Neural cell (in vitro differentiated cells): ENCODE measurements at regions not wholly inside any gene's neighbourhood (a gene's known extent, or its start where the extent isn't known, plus 50 kb on each side); places are given as distances from the start of the nearest gene placed in this dataset.

Source experiments
- H2AFZ ChIP-seq: fragments of 200-600, 300-800 bp; sonication (generic), shearing (Covaris generic); 2 replicates; pipeline ENCODE4 v1.6.0; 2014; ENCODE audit warnings: low read depth, mild to moderate bottlenecking, antibody characterized with exemption, low read length, moderate library complexity
- H3F3A ChIP-seq: fragments of 200-600 bp; shearing (Covaris generic); 2 replicates; pipeline ENCODE4 v1.6.1; 2016; ENCODE audit warnings: mild to moderate bottlenecking, moderate library complexity, mixed read lengths, antibody characterized with exemption, low read length; ENCODE audit not compliant: insufficient read depth, poor library complexity, severe bottlenecking
- H3K27ac ChIP-seq: fragments of 200-600, 300-800 bp; sonication (generic), shearing (Covaris generic); 2 replicates; pipeline ENCODE4 v1.5.1; 2014; ENCODE audit warnings: mild to moderate bottlenecking, low read length, moderate library complexity
- H3K27me3 ChIP-seq: fragments of 300-800, 200-600 bp; sonication (generic), shearing (Covaris generic); 2 replicates; pipeline ENCODE4 v1.6.0; 2014; ENCODE audit warnings: mild to moderate bottlenecking, low read depth, low read length, moderate library complexity; ENCODE audit not compliant: insufficient read depth
- H3K36me3 ChIP-seq: fragments of 300-800, 200-600 bp; sonication (generic), shearing (Covaris generic); 2 replicates; pipeline ENCODE4 v1.5.1; 2014; ENCODE audit warnings: mild to moderate bottlenecking, antibody characterized with exemption, low read length, moderate library complexity; ENCODE audit not compliant: insufficient read depth
- H3K4me2 ChIP-seq: fragments of 300-800, 200-600 bp; sonication (generic), shearing (Covaris generic); 2 replicates; pipeline ENCODE4 v1.6.0; 2014; ENCODE audit warnings: mild to moderate bottlenecking, low read length
- H3K4me3 ChIP-seq: fragments of 300-800, 200-600 bp; sonication (generic), shearing (Covaris generic); 2 replicates; pipeline ENCODE4 v1.5.1; 2014; ENCODE audit warnings: mild to moderate bottlenecking, low read length, moderate library complexity
- H3K79me2 ChIP-seq: fragments of 200-600 bp; shearing (Covaris generic); replicated peaks from 2 replicates; pipeline ENCODE4 v1.6.0; 2014; ENCODE audit warnings: mild to moderate bottlenecking, low read length, moderate library complexity; ENCODE audit not compliant: insufficient read depth
- H3K9ac ChIP-seq: fragments of 300-800, 200-600 bp; sonication (generic), shearing (Covaris generic); 2 replicates; pipeline ENCODE4 v1.6.1; 2016; ENCODE audit warnings: mild to moderate bottlenecking, low read length, mixed read lengths
- H3K9me2 ChIP-seq: fragments of 200-600 bp; shearing (Covaris generic); 2 replicates; pipeline ENCODE4 v1.6.1; 2016; ENCODE audit warnings: mild to moderate bottlenecking, low read length, mixed read lengths; ENCODE audit not compliant: insufficient read depth
- H3K9me3 ChIP-seq: fragments of 200-600, 300-800 bp; sonication (generic), shearing (Covaris generic); 2 replicates; pipeline ENCODE4 v1.6.1; 2016; ENCODE audit warnings: mild to moderate bottlenecking, mixed run types, low read length, moderate library complexity, mixed read lengths
- H4K20me1 ChIP-seq: fragments of 200-600 bp; shearing (Covaris generic); 2 replicates; pipeline ENCODE4 v1.6.1; 2016; ENCODE audit warnings: mild to moderate bottlenecking, mixed run types; ENCODE audit not compliant: insufficient read depth
- EP300 ChIP-seq: fragments of 450-650 bp; conservative IDR thresholded peaks from 2 replicates; pipeline ENCODE4 v1.6.1; 2014; ENCODE audit warnings: antibody characterized with exemption, mild to moderate bottlenecking, moderate library complexity; ENCODE audit not compliant: poor library complexity, severe bottlenecking
- EZH2 ChIP-seq: fragments of 200-600, 300-800 bp; shearing (Covaris generic), sonication (generic); IDR thresholded peaks from 2 replicates; pipeline ENCODE4 v1.6.1; 2014; ENCODE audit warnings: antibody characterized with exemption, low read length, borderline replicate concordance, mild to moderate bottlenecking; ENCODE audit not compliant: insufficient read depth, poor library complexity, severe bottlenecking
- MXI1 ChIP-seq: fragments of 450-650 bp; conservative IDR thresholded peaks from 2 replicates; pipeline ENCODE4 v1.6.1; 2014; ENCODE audit warnings: antibody characterized with exemption, mild to moderate bottlenecking; ENCODE audit not compliant: poor library complexity, severe bottlenecking
- POLR2AphosphoS5 ChIP-seq: IDR thresholded peaks from 2 replicates; pipeline ENCODE4 v1.6.1; 2012
- RAD21 ChIP-seq: fragments of 450-650 bp; conservative IDR thresholded peaks from 2 replicates; pipeline ENCODE4 v1.6.1; 2014; ENCODE audit warnings: antibody characterized with exemption, mild to moderate bottlenecking, moderate library complexity
- SMC3 ChIP-seq: fragments of 450-650 bp; conservative IDR thresholded peaks from 2 replicates; pipeline ENCODE4 v1.6.1; 2014; ENCODE audit warnings: antibody characterized with exemption, mild to moderate bottlenecking, moderate library complexity; ENCODE audit not compliant: poor library complexity
- TAF1 ChIP-seq: IDR thresholded peaks from 2 replicates; pipeline ENCODE4 v1.6.1; 2012; ENCODE audit warnings: low read depth
- TF ChIP-seq, protein P1 (sequence below): IDR thresholded peaks from 2 replicates; pipeline ENCODE4 v1.6.1; 2012; ENCODE audit warnings: borderline replicate concordance
- TF ChIP-seq, protein P2 (sequence below): fragments of 450-650 bp; IDR thresholded peaks from 2 replicates; pipeline ENCODE4 v1.5.1; 2014; ENCODE audit warnings: antibody characterized with exemption, mild to moderate bottlenecking, moderate library complexity; ENCODE audit not compliant: poor library complexity, severe bottlenecking

DNA sequence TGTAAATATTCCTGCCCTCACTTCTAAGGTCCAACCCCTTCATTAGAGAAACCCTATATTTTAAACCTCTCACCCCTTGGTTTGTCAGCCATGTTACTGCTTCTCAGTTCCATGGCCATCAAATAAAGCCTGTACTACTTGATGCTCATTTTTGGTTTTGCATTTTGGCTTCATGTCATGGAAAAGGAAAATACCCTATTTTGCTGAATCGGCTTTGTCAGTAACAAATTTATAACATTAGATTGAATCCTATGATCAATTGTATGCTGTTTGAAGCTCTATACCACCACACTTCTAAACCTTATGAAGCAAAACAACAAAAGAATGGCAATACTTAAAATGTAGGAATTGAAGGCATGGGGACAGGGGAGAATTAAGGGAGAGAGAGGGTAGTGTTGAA, 333.1 kb downstream of the ETV1 start:
- no peaks in the 10 kb centered on the region for H3F3A ChIP-seq
- no peak overlapping the region for H2AFZ ChIP-seq
- H3K9ac ChIP-seq: no peak overlapping the region
- no peaks in the 10 kb centered on the region for H3K9me2 ChIP-seq
- no peaks in the 10 kb centered on the region for H3K27me3 ChIP-seq
- no peaks in the 10 kb centered on the region for H3K9me3 ChIP-seq
- H3K27ac ChIP-seq: no peak overlapping the region
- H3K4me2 ChIP-seq: no peak overlapping the region
- H3K4me3 ChIP-seq: no peak overlapping the region
- H4K20me1 ChIP-seq: no peaks in the 10 kb centered on the region
- no peak for TF ChIP-seq TAF1
- TF ChIP-seq MXI1: no peak
- no peak for TF ChIP-seq POLR2AphosphoS5
- TF ChIP-seq, protein P1, sequence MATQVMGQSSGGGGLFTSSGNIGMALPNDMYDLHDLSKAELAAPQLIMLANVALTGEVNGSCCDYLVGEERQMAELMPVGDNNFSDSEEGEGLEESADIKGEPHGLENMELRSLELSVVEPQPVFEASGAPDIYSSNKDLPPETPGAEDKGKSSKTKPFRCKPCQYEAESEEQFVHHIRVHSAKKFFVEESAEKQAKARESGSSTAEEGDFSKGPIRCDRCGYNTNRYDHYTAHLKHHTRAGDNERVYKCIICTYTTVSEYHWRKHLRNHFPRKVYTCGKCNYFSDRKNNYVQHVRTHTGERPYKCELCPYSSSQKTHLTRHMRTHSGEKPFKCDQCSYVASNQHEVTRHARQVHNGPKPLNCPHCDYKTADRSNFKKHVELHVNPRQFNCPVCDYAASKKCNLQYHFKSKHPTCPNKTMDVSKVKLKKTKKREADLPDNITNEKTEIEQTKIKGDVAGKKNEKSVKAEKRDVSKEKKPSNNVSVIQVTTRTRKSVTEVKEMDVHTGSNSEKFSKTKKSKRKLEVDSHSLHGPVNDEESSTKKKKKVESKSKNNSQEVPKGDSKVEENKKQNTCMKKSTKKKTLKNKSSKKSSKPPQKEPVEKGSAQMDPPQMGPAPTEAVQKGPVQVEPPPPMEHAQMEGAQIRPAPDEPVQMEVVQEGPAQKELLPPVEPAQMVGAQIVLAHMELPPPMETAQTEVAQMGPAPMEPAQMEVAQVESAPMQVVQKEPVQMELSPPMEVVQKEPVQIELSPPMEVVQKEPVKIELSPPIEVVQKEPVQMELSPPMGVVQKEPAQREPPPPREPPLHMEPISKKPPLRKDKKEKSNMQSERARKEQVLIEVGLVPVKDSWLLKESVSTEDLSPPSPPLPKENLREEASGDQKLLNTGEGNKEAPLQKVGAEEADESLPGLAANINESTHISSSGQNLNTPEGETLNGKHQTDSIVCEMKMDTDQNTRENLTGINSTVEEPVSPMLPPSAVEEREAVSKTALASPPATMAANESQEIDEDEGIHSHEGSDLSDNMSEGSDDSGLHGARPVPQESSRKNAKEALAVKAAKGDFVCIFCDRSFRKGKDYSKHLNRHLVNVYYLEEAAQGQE: no peak
- no peak for TF ChIP-seq EP300
- no peak for TF ChIP-seq SMC3
- TF ChIP-seq RAD21: no peak
- TF ChIP-seq EZH2: no peak
- TF ChIP-seq, protein P2, sequence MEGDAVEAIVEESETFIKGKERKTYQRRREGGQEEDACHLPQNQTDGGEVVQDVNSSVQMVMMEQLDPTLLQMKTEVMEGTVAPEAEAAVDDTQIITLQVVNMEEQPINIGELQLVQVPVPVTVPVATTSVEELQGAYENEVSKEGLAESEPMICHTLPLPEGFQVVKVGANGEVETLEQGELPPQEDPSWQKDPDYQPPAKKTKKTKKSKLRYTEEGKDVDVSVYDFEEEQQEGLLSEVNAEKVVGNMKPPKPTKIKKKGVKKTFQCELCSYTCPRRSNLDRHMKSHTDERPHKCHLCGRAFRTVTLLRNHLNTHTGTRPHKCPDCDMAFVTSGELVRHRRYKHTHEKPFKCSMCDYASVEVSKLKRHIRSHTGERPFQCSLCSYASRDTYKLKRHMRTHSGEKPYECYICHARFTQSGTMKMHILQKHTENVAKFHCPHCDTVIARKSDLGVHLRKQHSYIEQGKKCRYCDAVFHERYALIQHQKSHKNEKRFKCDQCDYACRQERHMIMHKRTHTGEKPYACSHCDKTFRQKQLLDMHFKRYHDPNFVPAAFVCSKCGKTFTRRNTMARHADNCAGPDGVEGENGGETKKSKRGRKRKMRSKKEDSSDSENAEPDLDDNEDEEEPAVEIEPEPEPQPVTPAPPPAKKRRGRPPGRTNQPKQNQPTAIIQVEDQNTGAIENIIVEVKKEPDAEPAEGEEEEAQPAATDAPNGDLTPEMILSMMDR: no peak
- no peaks in the 10 kb centered on the region for H3K79me2 ChIP-seq
- H3K36me3 ChIP-seq: no peaks in the 10 kb centered on the region

DNA sequence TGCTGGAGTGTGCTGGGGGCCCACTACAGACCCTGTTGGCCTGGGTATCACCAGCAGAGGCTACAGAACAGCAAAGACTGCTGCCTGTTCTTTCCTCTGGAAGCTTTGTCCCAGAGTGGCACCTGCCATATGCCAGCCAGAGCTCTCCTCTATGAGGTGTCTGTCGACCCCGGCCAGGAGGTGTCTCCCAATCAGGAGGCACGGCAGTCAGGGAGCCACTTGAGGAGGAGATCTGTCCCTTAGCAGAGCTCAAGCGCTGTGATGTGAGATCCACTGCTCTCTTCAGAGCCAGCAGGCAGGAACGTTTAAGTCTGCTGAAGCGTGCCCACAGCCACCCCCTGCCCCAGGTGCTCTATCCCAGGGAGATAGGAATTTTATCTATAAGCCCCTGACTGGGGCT, 316.2 kb downstream of the ETV1 start:
- no peaks in the 10 kb centered on the region for H3K9me3 ChIP-seq
- H3K4me2 ChIP-seq: no peak overlapping the region
- H3K4me3 ChIP-seq: no peak overlapping the region
- TF ChIP-seq EZH2: no peak
- TF ChIP-seq, protein P1: no peak
- TF ChIP-seq, protein P2: no peak
- no peak for TF ChIP-seq RAD21
- no peak for TF ChIP-seq POLR2AphosphoS5
- no peak for TF ChIP-seq EP300
- H3K27me3 ChIP-seq: no peaks in the 10 kb centered on the region
- no peak overlapping the region for H2AFZ ChIP-seq
- H3F3A ChIP-seq: no peaks in the 10 kb centered on the region
- no peaks in the 10 kb centered on the region for H3K36me3 ChIP-seq
- no peaks in the 10 kb centered on the region for H3K79me2 ChIP-seq
- H3K9me2 ChIP-seq: no peaks in the 10 kb centered on the region
- no peak overlapping the region for H3K27ac ChIP-seq
- no peak overlapping the region for H3K9ac ChIP-seq
- H4K20me1 ChIP-seq: no peaks in the 10 kb centered on the region
